ENCODE measurements at regions not wholly inside any gene's neighbourhood (a gene's known extent, or its start where the extent isn't known, plus 50 kb on each side); places are given as distances from the start of the nearest gene placed in this dataset.

- Mint-ChIP-seq H3K4me3 (no peak overlapping the region), H3K27me3 (no peaks in the 10 kb centered on the region), H3K36me3 (no peaks in the 10 kb centered on the region), H3K4me1 (ENCODE audit: unreplicated experiment) (no peaks in the 10 kb centered on the region), H3K9me3 (no peaks in the 10 kb centered on the region), H3K27ac (no peak overlapping the region)
- no peak for DNase-seq (ENCODE audit: extremely low spot score, unreplicated experiment)
- no peak for TF ChIP-seq CTCF (conservative IDR thresholded peaks at IDR 0.05)
These were observed 607.4 kb downstream of the CBLN2 start for GRCh38 chr18:71936744-71937143.

DNA sequence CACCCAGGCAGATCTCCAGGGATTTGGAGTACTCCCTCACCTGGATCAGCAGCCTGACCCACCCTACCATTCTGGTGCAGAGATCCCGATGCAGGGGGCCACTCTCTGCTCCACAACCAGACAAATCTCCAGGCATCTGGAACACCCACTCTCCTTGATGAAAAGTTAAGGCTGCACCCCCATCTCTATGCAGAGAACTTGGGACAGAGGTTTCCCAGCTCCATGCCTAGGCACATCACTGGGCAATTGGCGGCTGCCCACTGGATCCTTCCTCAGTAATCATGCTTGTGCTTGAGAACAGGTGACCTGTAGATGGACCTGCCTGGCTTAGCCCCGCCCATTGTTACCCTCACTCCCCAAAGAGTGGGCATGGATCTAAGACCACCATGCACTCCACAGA, 624.9 kb downstream of the CBLN2 start:
- Mint-ChIP-seq H3K4me1 (ENCODE audit: unreplicated experiment) (no peaks in the 10 kb centered on the region), H3K4me3 (no peak overlapping the region), H3K9me3 (no peaks in the 10 kb centered on the region), H3K27me3 (no peaks in the 10 kb centered on the region), H3K36me3 (no peaks in the 10 kb centered on the region), H3K27ac (no peak overlapping the region)
- DNase-seq (ENCODE audit: extremely low spot score, unreplicated experiment), result no peak
- TF ChIP-seq CTCF (conservative IDR thresholded peaks at IDR 0.05), result no peak

DNA sequence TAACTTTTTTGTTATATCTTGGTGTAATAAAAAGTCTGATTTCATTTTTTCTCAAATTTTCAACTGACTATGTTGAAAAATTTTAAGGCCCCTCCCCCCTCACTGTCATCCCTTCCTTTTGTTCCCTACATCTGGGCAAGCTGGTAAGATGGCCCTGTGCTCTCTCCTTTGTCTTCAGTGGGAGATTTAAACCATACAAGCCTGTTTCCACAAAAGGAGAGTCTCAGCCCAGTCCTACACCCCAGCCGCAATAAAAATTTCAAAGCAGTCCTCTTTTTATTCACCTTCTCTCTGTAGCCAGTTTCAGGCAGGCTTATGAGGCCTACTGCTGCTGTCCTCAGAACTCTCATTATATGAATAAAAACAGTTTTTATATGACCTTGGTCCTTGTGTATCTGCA, 630.5 kb downstream of the CBLN2 start:
- Mint-ChIP-seq H3K9me3 (no peaks in the 10 kb centered on the region), H3K4me3 (no peak overlapping the region), H3K36me3 (no peaks in the 10 kb centered on the region), H3K27ac (no peak overlapping the region), H3K4me1 (ENCODE audit: unreplicated experiment) (no peaks in the 10 kb centered on the region), H3K27me3 (no peaks in the 10 kb centered on the region)
- TF ChIP-seq CTCF (conservative IDR thresholded peaks at IDR 0.05), result no peak
- DNase-seq (ENCODE audit: extremely low spot score, unreplicated experiment), result no peak

DNA sequence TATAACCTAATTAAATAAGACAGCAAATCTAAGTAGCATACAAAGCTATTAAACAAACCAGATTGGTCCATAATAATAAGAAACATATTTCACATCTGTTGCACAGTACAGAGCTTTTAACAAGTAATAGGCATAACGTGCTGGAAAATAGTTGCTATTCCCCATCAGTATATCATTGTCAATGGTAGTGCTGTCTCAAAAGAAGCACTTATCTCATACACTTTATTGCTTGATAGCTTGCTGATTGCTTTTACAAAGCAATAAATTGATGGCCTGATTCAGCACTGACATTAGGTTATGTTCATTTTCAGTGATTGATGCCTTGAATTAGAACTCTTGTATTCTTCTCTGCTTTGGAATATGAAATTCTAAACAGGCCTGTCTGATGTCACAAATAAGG, 641.7 kb downstream of the CBLN2 start:
- DNase-seq (ENCODE audit: extremely low spot score, unreplicated experiment), result no peak
- Mint-ChIP-seq H3K27ac (no peak overlapping the region), H3K27me3 (no peaks in the 10 kb centered on the region), H3K9me3 (no peaks in the 10 kb centered on the region), H3K4me1 (ENCODE audit: unreplicated experiment) (no peaks in the 10 kb centered on the region), H3K36me3 (no peaks in the 10 kb centered on the region), H3K4me3 (no peak overlapping the region)
- no peak for TF ChIP-seq CTCF (conservative IDR thresholded peaks at IDR 0.05)

DNA sequence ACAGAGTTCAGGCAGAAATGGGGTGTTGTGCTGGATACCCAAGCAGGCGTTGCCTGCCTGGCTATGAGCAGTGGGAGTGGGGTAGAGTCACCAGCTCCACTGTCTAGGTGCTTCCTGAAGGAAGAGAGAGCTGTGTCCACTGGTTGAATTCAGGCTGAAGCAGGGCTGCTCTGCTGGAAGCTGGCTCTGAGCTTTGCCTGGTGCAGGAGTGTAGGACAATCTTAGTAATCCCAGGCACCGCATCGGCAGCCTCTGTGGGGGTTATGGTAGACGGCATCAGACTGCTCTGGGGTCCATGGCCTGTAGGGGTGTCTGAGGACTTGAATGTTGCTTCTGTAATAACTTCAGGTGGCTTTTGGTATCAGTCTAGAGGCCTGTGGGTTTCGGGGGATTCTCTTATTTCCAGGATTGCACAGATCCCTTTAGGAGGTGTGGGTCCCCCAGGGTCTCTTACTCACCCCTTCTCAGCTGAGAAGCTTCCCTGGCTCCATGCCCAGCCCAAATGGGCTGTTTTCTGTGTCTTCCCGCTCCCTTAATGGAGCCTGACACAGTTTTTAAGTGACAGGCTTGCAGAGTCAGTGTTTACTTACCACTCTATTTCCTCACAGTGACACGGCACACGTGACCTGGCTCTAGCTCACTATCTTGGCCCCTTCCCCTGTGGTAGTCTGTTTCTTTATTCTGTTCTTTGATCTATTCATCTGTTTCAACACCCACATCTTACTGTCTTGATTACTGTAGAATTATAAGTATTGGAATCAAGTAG, 644.3 kb downstream of the CBLN2 start:
- Mint-ChIP-seq H3K36me3 (no peaks in the 10 kb centered on the region), H3K27me3 (no peaks in the 10 kb centered on the region), H3K4me1 (ENCODE audit: unreplicated experiment) (no peaks in the 10 kb centered on the region), H3K27ac (no peak overlapping the region), H3K4me3 (no peak overlapping the region), H3K9me3 (no peaks in the 10 kb centered on the region)
- DNase-seq (ENCODE audit: extremely low spot score, unreplicated experiment), result no peak
- no peak for TF ChIP-seq CTCF (conservative IDR thresholded peaks at IDR 0.05)

All from type B pancreatic cell (in vitro differentiated cells).